Peyer's patch (tissue), 4 donors: ENCODE measurements at regions not wholly inside any gene's neighbourhood (a gene's known extent, or its start where the extent isn't known, plus 50 kb on each side); places are given as distances from the start of the nearest gene placed in this dataset.
"Not testable (repeated sequence)": the region's sequence is repeated elsewhere in the genome, so short reads cannot be mapped to it uniquely, and the experiment has no call there.

Experiments
- DNase-seq, 3 donors: peaks; one replicate each; pipeline ENCODE4 v3.0.0-alpha.2; 2017 to 2019
- H3K27ac ChIP-seq, 4 donors: fragments of 200-600 bp; sonication (generic); one replicate each; pipeline ENCODE4 v1.5.1; 2016 to 2019
- H3K27me3 ChIP-seq, 2 donors: fragments of 200-600 bp; sonication (generic); one replicate each; pipeline ENCODE4 v1.5.1; 2019
- H3K36me3 ChIP-seq, 3 donors: fragments of 200-600 bp; sonication (generic); one replicate each; pipeline ENCODE4 v1.5.1; 2016 to 2019
- H3K4me1 ChIP-seq, 4 donors: fragments of 200-600 bp; sonication (generic); one replicate each; pipeline ENCODE4 v1.5.1; 2016 to 2019
- H3K4me3 ChIP-seq, 4 donors: fragments of 200-600 bp; sonication (generic); 1 replicate in 3 of 4; 2 replicates in 1 of 4; pipeline ENCODE4 v1.5.1; 2016 to 2019; ENCODE audit warnings: mild to moderate bottlenecking in 1 of 4
- H3K9me3 ChIP-seq, 4 donors: fragments of 200-600 bp; sonication (generic); one replicate each; pipeline ENCODE4 v1.5.1; 2016 to 2019; ENCODE audit warnings: mild to moderate bottlenecking in 1 of 4
- POLR2A ChIP-seq, 2 donors: fragments of 450-650 bp; IDR thresholded peaks; one replicate each; pipeline ENCODE4 v1.5.1; 2017; ENCODE audit warnings: antibody characterized with exemption in 2 of 2, mild to moderate bottlenecking in 2 of 2, moderate library complexity in 2 of 2
- TF ChIP-seq, protein P1 (sequence below), 6 experiments: fragments of 450-650 bp in 4 of 6; fragments of 200-600 bp in 2 of 6; sonication (generic) in 1 of 6; IDR thresholded peaks; one replicate each; pipeline ENCODE4 v1.5.1; 2017 to 2019; ENCODE audit warnings: antibody characterized with exemption in 6 of 6, mild to moderate bottlenecking in 3 of 6, moderate library complexity in 1 of 6

GRCh38 chr7:76133839-76134238 is 67.9 kb upstream of the SRRM3 start:
- H3K9me3 ChIP-seq = no peaks in the 10 kb centered on the region
- H3K27me3 ChIP-seq = no peaks in the 10 kb centered on the region
- no peak overlapping the region for H3K27ac ChIP-seq
- H3K4me3 ChIP-seq = no peak overlapping the region
- no peak for DNase-seq
- no peaks in the 10 kb centered on the region for H3K4me1 ChIP-seq
- H3K36me3 ChIP-seq = no peaks in the 10 kb centered on the region
- TF ChIP-seq, protein P1, sequence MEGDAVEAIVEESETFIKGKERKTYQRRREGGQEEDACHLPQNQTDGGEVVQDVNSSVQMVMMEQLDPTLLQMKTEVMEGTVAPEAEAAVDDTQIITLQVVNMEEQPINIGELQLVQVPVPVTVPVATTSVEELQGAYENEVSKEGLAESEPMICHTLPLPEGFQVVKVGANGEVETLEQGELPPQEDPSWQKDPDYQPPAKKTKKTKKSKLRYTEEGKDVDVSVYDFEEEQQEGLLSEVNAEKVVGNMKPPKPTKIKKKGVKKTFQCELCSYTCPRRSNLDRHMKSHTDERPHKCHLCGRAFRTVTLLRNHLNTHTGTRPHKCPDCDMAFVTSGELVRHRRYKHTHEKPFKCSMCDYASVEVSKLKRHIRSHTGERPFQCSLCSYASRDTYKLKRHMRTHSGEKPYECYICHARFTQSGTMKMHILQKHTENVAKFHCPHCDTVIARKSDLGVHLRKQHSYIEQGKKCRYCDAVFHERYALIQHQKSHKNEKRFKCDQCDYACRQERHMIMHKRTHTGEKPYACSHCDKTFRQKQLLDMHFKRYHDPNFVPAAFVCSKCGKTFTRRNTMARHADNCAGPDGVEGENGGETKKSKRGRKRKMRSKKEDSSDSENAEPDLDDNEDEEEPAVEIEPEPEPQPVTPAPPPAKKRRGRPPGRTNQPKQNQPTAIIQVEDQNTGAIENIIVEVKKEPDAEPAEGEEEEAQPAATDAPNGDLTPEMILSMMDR (IDR thresholded peaks at IDR 0.05) = no peak
- TF ChIP-seq POLR2A (IDR thresholded peaks at IDR 0.05) = no peak

DNA sequence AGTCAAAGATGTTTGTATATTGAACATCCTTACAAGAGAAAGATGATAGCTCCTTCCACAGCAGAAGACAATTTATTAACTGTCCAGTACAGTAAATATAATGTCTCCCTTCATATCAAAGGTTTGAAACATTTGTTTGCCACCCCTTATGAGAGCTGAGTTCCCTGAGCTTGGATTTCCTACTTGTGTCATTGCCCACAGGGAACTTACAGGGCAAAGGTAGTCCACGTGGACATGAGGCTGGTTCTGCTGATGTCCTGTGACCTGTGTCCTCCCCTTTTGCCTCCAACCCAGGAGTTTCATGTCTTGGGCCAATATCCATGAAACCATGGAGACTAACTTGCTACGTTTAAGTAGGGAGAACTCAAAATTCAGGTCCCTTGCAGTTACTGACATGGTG is 66.4 kb upstream of the SRRM3 start:
- DNase-seq, H3K36me3 ChIP-seq, H3K9me3 ChIP-seq: not testable (repeated sequence)

DNA sequence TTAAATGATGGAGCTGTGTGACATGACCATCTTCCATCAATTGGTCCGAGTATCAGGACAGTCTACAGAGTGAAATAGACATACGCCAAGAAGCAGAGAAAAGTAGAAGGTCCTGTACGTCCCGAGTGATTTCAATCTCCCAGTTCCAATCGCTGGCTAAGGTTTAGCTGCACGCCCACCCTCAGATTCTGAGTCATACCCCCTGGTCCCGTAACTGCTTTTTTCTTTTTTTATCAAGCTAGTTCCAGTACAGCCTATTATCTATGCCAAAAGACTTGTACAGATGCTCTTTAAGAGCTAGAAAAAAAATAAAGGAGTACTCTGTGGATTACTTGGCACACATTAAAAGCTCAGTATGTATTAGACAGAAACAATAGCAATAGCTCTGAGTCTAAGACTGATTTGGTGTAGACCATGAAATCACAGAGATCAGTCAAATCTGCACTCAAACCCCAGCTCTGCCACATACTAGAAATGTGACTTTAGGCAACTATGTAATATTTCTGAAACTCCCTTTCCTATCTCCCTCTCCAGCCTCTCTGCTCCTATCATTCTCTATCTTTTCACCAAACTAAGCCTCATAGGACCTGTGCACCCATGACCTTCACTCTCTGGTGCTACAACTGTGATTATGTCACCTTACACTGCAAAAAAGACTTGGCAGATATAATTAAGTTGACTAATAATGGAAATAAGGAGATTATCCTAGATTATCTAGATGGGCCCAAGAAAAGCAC is 63.0 kb upstream of the SRRM3 start:
- not testable (repeated sequence) for H3K36me3 ChIP-seq, H3K27ac ChIP-seq, DNase-seq, H3K4me1 ChIP-seq, H3K27me3 ChIP-seq, H3K9me3 ChIP-seq, H3K4me3 ChIP-seq

More for the DNA sequence above, 66.4 kb upstream of the SRRM3 start:
- H3K27me3 ChIP-seq, H3K4me1 ChIP-seq, H3K27ac ChIP-seq, H3K4me3 ChIP-seq: not testable (repeated sequence)

DNA sequence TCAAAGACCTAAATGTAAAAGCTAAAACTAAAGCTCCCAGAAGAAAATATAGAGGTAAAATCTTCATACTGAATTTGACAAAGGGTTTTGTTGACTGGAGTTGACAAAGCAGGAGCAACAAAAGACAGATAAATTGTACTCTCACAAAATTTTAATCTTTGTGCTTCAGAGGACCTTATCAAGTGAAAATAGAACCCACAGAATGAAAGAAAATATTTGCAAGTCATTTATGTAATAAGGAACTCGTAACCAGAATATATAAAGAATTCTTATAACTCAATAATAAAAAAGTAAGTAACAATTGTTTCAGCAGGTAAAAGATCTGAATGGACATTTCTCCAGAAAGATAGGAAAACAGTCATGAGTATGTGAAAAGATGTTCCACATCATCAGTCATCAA is 62.0 kb upstream of the SRRM3 start:
- DNase-seq = no peak
- Histone ChIP-seq H3K27me3 (no peaks in the 10 kb centered on the region), H3K27ac (no peak overlapping the region), H3K4me1 (no peaks in the 10 kb centered on the region), H3K4me3 (no peak overlapping the region), H3K9me3 (no peaks in the 10 kb centered on the region), H3K36me3 (no peaks in the 10 kb centered on the region)
- TF ChIP-seq POLR2A (IDR thresholded peaks at IDR 0.05) = no peak
- TF ChIP-seq, protein P1 (IDR thresholded peaks at IDR 0.05) = no peak

- H3K36me3 ChIP-seq, DNase-seq, H3K27me3 ChIP-seq, H3K9me3 ChIP-seq, H3K27ac ChIP-seq, H3K4me3 ChIP-seq, H3K4me1 ChIP-seq: not testable (repeated sequence)
Measured at GRCh38 chr7:76140259-76140658, 61.4 kb upstream of the SRRM3 start.

- H3K36me3 ChIP-seq = no peaks in the 10 kb centered on the region
- no peaks in the 10 kb centered on the region for H3K4me1 ChIP-seq
- no peak overlapping the region for H3K4me3 ChIP-seq
- H3K27me3 ChIP-seq = no peaks in the 10 kb centered on the region
- H3K9me3 ChIP-seq = no peaks in the 10 kb centered on the region
- TF ChIP-seq POLR2A (IDR thresholded peaks at IDR 0.05) = no peak
- TF ChIP-seq, protein P1 (IDR thresholded peaks at IDR 0.05) = no peak
- no peak overlapping the region for H3K27ac ChIP-seq
- DNase-seq = no peak
Measured at GRCh38 chr7:76142861-76143260, 58.8 kb upstream of the SRRM3 start.

GRCh38 chr7:76144664-76145270 is 56.9 kb upstream of the SRRM3 start:
- not testable (repeated sequence) for H3K27ac ChIP-seq, H3K36me3 ChIP-seq, H3K9me3 ChIP-seq, DNase-seq, H3K4me1 ChIP-seq, H3K4me3 ChIP-seq, H3K27me3 ChIP-seq

- TF ChIP-seq, protein P1 (IDR thresholded peaks at IDR 0.05) = no peak
- no peak for TF ChIP-seq POLR2A (IDR thresholded peaks at IDR 0.05)
- DNase-seq = no peak
- Histone ChIP-seq H3K36me3 (no peaks in the 10 kb centered on the region), H3K4me1 (no peaks in the 10 kb centered on the region), H3K27ac (no peak overlapping the region), H3K27me3 (peaks cover 0 to 5% of the 10 kb centered on the region in 2 donors), H3K9me3 (no peaks in the 10 kb centered on the region), H3K4me3 (no peak overlapping the region)
Measured at GRCh38 chr7:76146374-76146773, 55.3 kb upstream of the SRRM3 start.

- H3K27ac ChIP-seq, H3K27me3 ChIP-seq, H3K36me3 ChIP-seq, H3K4me1 ChIP-seq, DNase-seq, H3K9me3 ChIP-seq, H3K4me3 ChIP-seq: not testable (repeated sequence)
Measured at GRCh38 chr7:76148947-76149346, 52.7 kb upstream of the SRRM3 start.
